HG02588 (cell line): ENCODE measurements at regions not wholly inside any gene's neighbourhood (a gene's known extent, or its start where the extent isn't known, plus 50 kb on each side); places are given as distances from the start of the nearest gene placed in this dataset.
"Not testable (repeated sequence)": the region's sequence is repeated elsewhere in the genome, so short reads cannot be mapped to it uniquely, and the experiment has no call there.

Experiments used
- ATAC-seq: cut with Tn5 transposase; IDR thresholded peaks from one replicate; pipeline ENCODE4 v1.9.1; 2021; ENCODE audit warnings: mild to moderate bottlenecking, moderate library complexity; ENCODE audit not compliant: unreplicated experiment

DNA sequence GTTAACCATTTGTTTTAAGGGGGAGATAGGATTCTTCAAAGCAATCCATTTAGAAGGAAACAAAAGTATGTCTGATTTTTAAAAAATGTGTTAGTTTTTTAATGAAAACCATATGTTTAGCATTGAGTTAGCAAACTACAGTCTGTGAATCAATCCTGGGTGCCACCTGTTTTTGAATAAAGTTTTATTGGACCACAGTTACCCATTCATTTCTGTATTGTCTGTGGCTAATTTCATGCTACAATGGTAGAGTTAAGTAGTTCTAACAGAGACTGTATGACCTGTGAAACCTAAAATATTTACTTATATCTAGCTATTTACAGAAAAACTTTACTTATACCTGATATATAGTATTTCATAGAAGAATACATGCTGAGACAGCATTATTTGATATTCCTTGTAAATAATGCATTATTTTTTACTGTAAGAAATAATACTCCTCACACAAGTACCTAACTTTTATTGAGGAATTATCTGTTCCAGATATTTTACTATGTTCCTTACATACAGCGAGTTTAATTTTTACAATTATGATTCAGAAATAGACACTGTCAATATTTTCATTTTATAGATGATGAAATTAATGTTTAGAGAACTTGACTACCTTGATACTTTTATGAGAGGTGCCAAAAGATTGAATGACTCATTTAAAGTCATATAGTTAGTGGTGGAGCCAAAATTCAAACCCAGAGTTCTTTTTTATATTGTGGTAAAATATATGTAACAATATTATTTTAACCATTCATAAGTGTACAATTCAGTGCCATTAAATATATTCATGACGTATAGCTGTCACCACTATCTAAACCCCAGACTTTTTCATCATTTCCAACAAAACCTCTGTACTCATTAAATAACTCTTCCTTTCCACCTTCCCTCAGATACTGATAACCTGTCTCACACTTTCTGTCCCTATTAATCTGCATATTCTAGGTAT lies 122.0 kb downstream of the GLUD2 start:
- no peak for ATAC-seq

DNA sequence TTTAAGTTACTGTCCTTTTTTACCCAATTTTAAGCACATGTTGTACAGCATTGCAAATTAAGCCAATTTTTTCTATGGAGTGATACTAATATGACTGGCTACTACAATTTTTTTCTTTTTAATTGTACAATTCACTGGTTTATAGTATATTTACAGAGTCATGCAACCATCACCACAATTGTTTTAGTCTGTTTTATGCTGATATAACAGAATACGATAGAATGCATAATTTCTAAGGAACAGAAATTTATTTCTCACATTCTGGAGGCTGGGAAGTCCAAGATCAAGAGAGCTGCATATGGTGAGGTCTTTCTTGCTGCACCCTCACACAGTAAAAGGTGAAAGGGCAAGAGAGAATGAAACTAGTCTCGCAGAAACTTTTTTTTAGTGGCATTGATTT lies 125.3 kb downstream of the GLUD2 start:
- ATAC-seq = no peak

DNA sequence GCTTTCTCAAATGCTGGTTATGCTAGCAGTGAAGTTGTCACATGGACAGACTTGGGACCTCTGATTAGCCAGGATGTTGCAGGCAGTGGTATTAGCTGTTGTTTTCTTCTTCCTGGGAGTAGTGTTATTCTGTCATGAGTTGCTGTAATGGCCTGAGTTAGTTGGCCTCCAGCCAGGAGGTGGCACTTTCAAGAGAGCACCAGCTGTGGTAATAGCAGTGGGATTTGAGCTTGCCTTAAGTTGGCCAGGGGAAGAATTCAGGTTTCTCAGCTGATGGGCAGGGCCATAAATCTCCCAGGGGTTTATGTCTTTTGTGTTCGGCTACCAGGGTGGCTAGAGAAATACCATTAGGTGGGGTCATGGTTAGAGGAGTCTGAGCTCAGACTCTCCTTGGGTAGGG lies 132.6 kb downstream of the GLUD2 start:
- ATAC-seq = no peak

DNA sequence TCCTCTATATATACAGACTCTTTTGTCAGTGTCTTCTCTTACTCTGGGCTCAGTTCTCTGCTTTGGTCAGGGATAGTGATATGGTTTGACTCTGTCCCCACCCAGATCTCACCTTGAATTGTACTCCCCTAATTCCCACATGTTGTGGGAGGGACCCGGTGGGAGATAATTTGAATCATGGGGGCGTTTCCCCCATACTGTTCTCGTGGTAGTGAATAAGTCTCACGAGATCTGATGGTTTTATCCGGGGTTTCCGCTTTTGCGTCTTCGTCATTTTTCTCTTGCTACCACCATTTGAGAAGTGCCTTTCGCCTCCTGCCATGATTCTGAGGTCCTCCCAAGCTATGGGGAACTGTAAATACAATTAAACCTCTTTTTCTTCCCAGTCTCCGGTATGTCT lies 144.4 kb downstream of the GLUD2 start:
- no peak for ATAC-seq

DNA sequence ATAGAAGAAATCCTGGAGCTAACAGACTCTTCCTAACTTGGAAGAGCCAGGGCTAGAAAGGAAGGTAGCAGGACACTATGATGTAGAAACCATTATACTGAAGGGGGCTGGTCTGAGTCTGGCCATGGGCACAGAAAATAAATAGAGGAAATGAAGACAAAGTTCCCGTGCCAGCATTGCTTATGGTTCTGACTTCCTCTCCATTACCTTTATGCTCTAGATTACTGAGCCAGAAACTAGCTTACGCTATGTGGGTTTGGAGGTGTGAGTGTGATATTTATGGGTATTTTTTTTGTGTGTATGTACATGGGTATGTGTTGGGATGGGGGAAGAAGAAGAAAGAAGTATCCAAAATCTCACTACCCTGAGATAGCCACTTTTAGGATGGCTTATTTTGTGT lies 148.3 kb downstream of the GLUD2 start:
- no peak for ATAC-seq

DNA sequence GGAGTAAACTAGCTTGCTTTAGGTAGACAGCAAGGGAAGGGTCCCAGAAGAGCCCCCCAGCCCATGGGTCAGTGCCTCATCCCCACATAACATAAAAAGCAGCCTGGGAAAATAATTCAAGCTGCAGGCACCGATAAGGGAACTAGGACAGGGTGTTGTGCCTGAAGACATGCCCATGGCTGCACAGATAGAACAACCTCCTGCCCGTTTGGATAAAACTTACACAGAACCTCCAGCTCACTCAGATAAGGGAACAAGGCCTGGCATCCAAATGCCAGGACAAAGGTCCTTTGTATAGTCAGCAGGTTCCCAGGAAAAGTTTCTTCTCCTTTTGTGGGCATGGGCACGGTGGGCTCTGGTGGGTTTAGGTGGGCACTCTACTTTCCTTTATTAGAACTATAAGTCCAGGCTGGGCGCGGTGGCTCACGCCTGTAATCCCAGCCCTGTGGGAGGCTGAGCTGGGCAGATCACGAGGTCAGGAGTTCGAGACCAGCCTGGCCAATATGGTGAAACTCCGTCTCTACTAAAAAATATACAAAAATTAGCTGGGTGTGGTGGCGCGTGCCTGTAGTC lies 149.5 kb downstream of the GLUD2 start:
- not testable (repeated sequence) for ATAC-seq

DNA sequence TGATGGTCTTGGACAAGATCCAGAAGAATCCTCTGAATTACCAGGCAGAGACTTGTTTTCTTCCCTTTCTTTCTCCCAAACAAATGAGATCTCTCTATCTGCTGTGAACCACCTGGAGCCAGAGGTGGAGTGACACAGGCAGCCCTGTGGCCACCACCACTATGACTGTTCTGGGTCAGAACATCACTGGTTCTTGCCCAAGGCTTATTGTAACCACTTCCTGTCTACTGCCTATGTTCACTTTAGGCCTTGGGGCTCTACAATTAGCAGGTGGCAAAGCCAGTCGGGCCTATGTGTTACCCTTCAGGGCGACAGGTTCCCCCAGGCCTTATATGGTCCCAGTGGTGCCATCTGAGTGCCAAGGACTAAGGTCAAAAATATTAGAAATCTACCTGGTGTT lies 161.2 kb downstream of the GLUD2 start:
- no peak for ATAC-seq

DNA sequence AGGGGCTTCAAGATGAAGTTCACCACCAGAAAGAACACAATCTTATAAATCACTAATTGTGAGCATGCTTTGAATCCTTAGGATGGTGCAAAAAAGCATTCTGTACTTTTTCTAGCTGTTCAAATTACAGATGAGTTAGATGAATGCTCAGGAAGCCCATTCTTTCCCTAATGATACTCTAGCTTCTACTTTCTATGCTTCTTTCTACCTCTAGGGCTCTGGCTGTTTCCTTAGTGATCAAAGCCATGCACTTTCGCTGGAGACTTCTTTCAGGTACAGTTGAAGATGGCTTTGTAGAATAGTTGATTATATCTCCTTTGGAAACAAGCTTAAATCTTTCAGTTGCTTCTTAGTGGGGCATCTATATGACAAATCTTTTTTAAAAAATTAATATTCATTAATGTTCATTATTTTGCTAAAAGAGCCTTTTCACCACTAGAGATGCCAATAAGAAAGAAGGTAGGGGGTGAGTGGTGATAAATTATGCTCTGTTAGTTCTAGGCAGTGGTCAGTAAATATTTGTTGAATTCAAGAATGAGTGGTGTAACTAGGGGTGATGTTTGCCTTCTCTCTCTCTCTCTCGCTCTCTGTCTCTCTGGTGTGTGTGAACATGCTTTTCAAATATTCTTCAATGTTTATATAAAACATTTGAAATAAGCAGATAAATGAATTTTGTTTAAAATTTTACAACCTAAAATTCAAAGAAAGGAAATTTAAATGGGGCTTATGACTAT lies 169.4 kb downstream of the GLUD2 start:
- ATAC-seq = no peak

DNA sequence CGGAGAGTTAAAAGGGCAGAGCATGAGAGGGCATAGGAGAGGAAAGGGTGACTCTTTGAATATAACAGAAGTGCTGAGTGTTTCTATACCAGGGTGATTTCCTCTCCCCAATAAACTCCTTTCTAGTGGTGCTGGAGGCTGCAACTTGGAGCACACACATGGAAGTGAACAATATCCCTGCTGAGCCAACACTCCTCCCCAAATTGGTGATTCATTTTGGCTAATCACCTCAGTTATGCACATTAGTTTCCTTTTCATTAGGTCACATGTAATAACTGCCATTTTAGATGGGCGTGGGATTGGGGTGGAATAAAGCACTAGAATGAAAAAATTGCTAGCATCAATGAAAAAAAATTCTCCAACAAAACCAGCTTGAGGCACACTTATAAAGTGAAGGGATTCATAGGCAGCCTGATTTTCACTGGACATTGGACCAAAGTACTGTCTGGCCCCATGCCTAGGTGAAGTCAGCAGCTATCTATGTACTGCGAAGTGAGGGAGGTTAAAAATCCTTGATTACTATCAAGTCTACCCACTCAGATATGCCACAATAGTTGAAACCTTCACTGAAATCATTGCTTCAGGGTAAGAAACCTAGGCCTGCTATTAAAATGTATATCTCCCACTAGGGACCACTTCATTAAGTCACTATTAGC lies 174.0 kb downstream of the GLUD2 start:
- no peak for ATAC-seq

DNA sequence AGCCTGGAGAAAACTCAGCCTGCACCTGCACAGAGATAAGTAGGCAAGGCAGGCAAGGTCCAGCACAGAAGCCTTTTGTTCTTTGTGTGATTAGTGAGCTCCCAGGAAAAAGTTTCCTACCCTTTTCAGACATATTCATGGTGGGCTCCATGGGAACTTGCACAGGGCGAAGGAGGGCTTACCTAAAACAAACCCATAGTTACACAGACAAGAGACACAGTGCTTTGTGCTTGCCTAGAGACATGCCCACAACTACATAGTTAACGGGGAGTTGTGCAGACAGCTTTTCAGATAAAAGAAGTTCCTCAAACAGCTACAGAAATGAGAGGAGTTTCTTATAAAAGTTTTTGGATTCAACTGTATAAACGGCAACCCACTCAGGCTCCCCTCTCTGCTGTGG lies 180.5 kb downstream of the GLUD2 start:
- no peak for ATAC-seq

DNA sequence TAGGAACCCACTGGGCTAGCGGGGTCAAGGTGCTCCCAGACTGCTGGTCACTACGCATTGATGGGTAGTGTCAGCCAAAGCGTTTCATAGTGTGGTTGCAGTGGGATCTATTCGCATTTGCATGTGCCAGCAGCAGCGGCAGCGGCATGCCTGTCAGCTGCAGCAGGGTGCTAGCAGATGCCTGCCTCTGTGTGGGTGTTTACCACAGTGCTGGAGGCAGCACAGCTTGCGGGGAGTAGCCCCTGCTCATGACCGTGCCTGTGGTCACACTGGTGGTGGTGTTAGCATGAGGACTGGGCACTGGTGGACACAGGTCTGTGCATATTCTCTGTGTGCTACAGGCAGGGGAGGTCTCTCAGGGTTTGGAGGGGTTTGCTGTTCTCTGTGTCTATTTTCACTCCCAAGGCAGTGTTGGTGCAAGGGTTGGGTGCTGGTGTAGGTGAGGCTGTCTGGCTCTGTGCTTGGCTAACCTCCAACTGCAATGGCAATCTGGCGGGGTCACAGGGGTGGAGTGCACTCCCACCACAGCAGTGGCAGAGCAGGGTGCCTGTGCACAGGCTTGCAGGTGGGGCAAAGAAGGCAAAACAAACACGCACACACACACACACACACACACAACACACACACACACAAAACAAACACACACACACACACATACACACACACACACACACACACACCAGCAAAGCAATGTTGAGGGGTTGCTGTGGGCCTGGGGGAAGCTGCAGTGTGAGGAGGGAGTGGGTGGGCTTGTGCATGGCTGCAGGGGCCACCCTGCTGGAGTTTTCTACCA lies 184.4 kb downstream of the GLUD2 start:
- ATAC-seq = no peak

DNA sequence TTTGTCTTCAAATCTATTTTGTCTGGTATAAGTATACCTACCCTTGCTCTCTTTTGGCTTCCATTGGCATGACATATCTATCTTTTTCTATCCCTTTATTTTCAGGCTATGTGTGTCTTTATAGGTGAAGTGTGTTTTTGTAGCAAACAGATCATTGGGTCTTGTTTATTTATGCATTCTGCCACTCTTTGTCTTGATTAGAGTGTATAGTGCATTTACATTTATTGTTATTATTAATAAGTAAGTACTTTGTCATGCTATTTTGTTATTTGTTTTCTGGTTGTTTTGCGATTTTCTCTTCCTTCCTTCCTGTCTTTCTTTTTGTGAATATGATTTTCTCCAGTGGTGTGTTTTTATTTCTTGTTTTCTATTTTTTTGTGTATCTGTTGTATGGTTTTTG lies 188.6 kb downstream of the GLUD2 start:
- no peak for ATAC-seq

DNA sequence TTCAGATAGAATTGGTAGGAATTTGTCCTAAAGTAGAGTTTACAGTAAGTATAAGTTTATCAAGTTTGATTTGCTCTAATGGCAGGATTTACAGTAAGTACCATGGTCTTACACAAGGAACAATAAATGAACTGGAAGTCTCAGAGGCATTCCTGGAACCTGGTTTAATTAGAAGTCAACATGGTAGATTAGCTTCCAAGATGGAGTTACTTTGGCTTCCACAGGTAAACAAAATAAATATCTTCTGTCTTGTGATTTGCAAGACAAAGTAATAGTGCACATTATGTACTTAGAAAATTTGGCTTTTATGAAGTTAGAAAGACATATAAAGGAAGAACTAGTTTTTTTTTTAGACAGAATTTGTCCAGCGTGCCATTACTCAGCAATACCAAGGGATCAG lies 190.7 kb downstream of the GLUD2 start:
- ATAC-seq = no peak

DNA sequence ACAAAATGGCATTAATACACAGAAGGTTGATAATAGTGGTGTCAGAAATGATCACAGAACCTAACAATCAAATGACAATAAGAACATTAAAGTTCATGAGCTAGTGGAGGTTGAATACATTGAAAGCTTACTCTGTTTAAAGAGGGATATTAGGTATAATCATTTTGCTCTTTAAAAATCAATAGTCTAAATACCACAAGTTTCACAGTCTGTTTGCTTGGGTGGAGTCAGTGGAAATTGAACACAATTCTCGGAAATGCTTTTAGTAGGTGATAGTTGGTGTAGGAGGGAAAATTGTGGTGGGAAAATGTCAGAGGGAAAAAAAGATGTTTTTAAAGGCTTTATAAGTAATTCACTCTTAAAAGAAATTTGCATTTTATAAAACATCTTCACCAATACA lies 197.1 kb downstream of the GLUD2 start:
- no peak for ATAC-seq

DNA sequence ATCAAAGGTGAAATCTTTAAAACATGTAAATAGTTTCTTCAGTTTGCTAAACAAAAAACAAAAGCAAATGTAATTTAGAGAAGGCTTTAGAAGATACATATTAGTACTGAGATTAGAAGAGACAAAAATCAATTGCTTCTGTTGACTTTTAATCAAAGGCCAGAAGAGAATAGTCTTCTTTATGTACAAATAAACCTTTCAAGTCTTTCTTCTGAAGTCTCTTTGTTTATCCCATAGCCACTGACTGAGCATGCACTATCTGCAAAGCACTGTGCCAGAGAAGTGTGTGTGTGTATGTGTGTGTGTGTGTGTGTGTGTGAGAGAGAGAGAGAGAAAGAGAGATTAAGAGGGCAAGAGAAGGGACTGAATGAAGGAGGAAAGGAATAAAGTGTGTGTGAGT lies 198.4 kb downstream of the GLUD2 start:
- ATAC-seq = no peak

DNA sequence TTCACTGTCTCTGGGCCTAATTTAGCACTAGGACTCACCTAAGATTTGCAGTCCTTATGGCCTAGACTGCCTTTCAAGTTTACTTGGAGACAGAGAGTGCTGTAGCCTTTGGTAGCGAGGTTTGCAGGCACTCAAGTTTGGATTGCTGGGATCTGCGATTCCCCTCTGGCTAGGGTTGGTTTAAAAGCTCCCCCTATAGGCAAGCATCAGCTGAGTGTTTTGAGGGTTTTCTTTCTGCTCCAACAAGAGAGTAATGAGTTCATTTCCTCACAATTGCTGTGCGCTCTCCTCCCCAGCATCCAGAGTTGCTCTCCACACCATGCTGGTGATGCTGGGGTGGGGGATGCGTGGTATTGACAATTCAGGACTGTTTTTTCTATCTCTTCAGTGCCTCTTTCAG lies 206.9 kb downstream of the GLUD2 start:
- ATAC-seq = no peak

DNA sequence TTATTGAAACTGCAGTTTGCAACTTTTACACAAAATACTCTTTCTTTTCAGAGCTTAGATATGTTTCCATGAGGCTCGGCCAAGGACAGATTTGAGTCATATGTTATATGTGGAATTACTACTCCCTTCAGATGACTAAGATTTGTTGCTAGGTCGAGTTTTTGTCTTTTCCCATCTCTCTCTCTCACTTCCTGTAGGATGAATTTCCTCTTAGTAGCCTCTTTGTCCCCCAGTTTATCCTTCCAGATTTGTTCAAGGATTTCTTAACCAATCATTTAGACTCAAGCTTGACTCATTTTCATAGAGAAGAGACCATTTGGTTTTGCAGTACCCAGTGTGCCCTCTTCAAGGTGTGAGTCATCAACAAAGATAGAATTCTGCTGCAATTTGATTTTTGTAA lies 209.2 kb downstream of the GLUD2 start:
- no peak for ATAC-seq

DNA sequence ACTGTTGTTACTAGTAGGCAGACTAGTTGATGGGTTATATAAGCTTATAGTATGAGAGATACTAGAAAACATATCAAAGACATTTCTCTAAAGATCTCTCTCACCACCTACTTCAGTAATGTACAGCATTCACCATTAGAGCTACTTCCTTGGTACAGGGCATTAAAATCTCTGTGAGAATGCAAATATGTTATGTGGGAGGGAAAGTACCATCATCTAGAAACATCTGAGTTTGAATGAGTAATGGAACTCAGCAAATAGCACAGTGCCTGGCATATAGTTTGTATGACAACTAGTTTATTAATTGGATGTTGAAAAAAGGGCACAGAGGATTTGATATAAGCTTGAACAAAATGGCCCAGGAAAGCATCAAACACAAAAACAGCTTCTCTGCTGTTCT lies 211.1 kb downstream of the GLUD2 start:
- ATAC-seq = no peak

DNA sequence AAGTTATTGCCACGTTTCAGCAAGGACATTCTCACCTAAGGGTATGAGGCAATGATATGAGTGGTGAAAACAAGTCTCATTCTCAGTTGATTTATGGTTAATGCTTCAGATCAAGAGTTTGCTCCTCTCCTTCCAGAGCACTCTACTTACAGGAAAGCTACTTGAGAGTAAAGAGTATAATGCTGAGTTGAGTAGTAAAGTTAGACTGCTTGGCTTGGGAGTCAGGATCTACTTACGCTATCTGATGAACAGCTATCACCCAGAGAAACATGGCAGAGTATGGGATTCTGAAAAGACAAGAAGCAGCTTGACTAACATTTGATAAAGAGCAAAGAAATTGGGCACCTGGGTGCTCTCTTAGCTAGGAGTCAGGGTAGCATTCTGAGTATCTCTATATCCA lies 211.8 kb downstream of the GLUD2 start:
- ATAC-seq = no peak

DNA sequence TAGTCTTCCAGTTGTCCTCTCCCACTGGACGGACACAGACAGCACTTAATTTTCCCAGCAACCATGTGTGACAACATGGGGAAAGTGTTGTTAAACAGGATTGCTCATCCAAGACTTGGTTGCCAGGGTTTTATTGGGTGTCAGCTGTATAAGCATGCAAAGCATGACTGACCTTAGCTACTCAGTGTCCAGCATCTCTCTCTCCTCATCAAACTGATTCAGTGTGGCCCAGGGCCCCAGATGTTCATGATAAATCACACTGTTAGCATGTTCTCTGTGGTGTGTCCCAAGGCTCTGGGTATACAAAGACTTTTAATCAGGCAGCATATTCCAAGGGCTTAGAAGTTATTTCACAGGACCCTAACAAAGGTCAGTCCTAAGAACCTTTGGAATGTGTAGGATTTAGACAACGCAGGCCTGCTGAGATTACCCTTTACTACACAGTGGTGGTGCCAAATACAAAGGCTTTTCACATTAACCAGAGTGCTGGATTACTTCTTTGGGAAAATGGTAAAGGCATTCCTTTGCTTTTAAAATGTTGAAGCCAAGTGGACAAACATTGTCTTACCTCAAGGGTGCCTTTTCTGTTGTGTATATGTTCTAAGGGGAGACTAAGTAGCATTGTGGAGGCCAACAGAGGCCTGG lies 213.3 kb downstream of the GLUD2 start:
- no peak for ATAC-seq
